Activated naive CD8-positive, alpha-beta T cell treated with anti-CD3 and anti-CD28 coated beads, Interleukin-2, amount 50 U/mL, for 24 hours (primary cell): ENCODE measurements at regions not wholly inside any gene's neighbourhood (a gene's known extent, or its start where the extent isn't known, plus 50 kb on each side); places are given as distances from the start of the nearest gene placed in this dataset.

Experiments used
- ATAC-seq: fragments of 150-1000 bp; cut with Tn5 transposase; one replicate; pipeline ENCODE4 v1.10.0; 2021
- DNase-seq: peaks from one replicate; pipeline ENCODE4 v3.0.0; 2021
- H3K27ac Mint-ChIP-seq: one replicate; pipeline ENCODE4 v1.8.0; 2021; ENCODE audit warnings: mild to moderate bottlenecking, mixed read lengths
- H3K27me3 Mint-ChIP-seq: one replicate; pipeline ENCODE4 v1.8.0; 2021; ENCODE audit warnings: mixed read lengths
- H3K36me3 Mint-ChIP-seq: one replicate; pipeline ENCODE4 v1.8.0; 2021; ENCODE audit warnings: low read depth, mixed read lengths
- H3K4me1 Mint-ChIP-seq: one replicate; pipeline ENCODE4 v1.8.0; 2021; ENCODE audit warnings: mixed read lengths
- H3K4me3 Mint-ChIP-seq: one replicate; pipeline ENCODE4 v1.8.0; 2021; ENCODE audit warnings: mild to moderate bottlenecking, moderate library complexity, mixed read lengths
- H3K9me3 Mint-ChIP-seq: one replicate; pipeline ENCODE4 v1.8.0; 2021; ENCODE audit warnings: mixed read lengths

DNA sequence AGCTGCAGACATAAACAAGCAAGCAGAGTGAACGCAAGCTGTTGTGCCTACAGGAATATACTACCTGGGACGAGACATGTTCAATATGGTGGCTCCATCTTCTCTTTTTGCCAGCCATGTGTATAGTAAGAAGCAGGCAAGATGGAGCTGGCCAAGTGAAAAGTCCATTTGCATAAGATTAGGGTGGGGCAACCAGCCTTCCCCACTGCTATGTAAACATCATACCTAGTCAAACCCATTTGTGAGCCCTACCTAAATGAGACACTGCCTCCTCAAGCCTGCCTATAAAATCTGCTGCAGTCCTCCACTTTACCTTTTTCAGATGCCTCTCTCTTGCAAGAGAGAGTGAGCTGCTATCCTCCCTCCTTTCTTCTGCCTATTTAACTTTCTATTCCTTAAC, 370.1 kb upstream of the PMFBP1 start:
- no peaks in the 10 kb centered on the region for H3K27me3 Mint-ChIP-seq

DNA sequence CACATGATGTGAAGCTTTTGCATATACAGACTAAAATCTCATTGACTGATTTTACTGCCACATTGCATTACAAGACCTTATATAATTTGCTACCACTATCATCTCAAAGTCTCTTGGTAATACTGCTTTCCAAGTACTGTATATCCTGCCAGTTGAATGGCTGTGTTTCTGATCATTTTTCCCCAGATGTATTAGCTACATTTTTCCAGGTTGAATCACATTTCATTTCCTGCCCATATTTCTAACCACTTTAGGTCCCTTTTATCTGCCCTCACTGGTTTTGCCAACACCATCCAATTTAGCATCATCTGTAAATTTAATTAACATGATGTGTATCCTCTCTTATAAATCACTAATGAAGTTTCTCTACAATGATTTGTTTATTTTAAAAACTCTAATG, 365.7 kb upstream of the PMFBP1 start:
- Mint-ChIP-seq H3K36me3 (no peaks in the 10 kb centered on the region), H3K9me3 (peaks cover 4% of the 10 kb centered on the region), H3K4me3 (no peak overlapping the region), H3K27me3 (no peaks in the 10 kb centered on the region), H3K27ac (no peak overlapping the region), H3K4me1 (peaks cover 6% of the 10 kb centered on the region)
- no peak for ATAC-seq
- no peak for DNase-seq

More for the DNA sequence above, 370.1 kb upstream of the PMFBP1 start:
- H3K9me3 Mint-ChIP-seq = no peaks in the 10 kb centered on the region
- H3K4me3 Mint-ChIP-seq = no peak overlapping the region
- peaks cover 6% of the 10 kb centered on the region for H3K4me1 Mint-ChIP-seq
- no peak overlapping the region for H3K27ac Mint-ChIP-seq
- peaks cover 2% of the 10 kb centered on the region for H3K36me3 Mint-ChIP-seq
- ATAC-seq (no peak), DNase-seq (no peak)

DNA sequence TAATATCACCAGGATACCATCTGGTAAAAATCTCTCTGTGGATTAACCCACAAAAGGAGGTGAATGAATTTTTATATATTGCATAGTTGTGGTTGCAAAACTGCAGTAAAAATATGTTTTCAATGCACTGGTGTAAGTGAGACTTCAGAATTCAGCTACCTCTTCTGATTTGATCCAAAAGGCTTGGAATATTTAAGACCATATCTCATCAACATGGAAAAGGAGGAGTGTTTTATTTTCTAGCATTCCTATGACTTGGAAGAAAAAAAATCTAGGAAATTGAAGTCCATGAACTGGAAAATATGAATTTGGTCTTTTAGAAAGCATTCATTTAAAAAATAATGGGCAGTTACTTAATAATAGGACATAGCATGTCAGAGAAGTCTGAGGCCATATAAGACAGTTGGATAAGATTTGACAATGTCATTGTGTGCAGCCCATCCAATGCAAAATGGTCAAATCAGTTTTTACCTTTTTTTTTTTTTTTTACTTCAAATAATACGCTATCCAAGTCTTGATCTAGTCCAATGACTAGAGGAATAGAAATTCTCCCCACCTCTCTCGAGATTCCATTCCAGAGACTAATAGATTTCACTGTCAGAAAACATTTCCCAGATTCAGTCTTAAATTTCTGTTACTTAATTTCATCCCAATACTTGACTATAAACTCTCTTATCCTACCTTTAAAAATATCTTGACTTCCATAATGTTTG, 364.9 kb upstream of the PMFBP1 start:
- no peaks in the 10 kb centered on the region for H3K27me3 Mint-ChIP-seq
- H3K27ac Mint-ChIP-seq = no peak overlapping the region
- no peak for DNase-seq
- H3K4me1 Mint-ChIP-seq = peaks cover 3% of the 10 kb centered on the region
- no peak overlapping the region for H3K4me3 Mint-ChIP-seq
- no peak for ATAC-seq
- H3K36me3 Mint-ChIP-seq = no peaks in the 10 kb centered on the region
- H3K9me3 Mint-ChIP-seq = peaks cover 4% of the 10 kb centered on the region

DNA sequence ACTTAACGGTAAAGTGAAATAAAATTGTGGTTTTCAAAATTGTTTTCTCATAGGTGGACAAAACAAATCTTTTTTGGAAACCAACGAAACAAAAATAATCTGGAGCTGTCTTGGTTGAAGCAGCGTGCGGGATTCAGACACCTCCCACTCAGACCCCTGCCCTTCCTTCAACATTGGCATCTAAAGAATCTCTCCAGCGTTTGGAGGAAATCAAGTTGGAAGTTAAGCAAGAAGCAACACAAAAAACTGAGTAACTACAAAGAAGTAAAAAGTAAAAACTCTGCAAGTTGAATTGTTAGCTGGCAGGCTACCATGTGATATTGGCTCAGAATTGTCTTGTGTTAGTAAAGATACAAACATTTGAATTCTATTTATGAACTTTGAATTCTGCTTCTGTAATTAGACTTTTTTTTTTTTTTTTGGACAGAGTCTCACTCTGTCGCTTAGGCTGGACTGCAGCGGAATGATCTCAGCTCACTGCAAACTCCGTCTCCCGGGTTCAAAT, 361.0 kb upstream of the PMFBP1 start:
- no peaks in the 10 kb centered on the region for H3K27me3 Mint-ChIP-seq
- peaks cover 3% of the 10 kb centered on the region for H3K4me1 Mint-ChIP-seq
- H3K9me3 Mint-ChIP-seq = peaks cover 17% of the 10 kb centered on the region
- H3K36me3 Mint-ChIP-seq = peaks cover 2% of the 10 kb centered on the region
- H3K4me3 Mint-ChIP-seq = no peak overlapping the region
- ATAC-seq = no peak
- H3K27ac Mint-ChIP-seq = no peak overlapping the region
- no peak for DNase-seq

DNA sequence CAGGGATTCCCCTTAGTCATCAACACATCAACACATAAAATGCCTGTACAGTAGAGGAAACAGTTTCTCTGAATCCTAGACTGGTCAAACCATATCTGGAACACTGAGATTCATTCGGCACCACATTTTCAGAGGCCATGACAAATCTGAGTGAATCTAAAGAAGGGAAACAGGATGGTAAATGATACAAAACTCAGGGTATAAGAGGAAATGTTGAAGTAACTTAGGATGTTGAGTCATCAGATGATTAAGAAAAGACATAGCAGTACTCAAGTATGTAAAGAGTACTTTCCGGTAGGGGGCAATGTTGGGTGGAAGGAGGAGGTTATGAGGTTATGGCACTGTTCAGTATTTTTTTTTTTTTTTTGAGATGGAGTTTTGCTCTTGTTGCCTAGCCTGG, 358.5 kb upstream of the PMFBP1 start:
- Mint-ChIP-seq H3K27ac (no peak overlapping the region), H3K27me3 (no peaks in the 10 kb centered on the region), H3K9me3 (peaks cover 17% of the 10 kb centered on the region), H3K36me3 (peaks cover 2% of the 10 kb centered on the region), H3K4me3 (no peak overlapping the region), H3K4me1 (no peaks in the 10 kb centered on the region)
- ATAC-seq = no peak
- DNase-seq = no peak

DNA sequence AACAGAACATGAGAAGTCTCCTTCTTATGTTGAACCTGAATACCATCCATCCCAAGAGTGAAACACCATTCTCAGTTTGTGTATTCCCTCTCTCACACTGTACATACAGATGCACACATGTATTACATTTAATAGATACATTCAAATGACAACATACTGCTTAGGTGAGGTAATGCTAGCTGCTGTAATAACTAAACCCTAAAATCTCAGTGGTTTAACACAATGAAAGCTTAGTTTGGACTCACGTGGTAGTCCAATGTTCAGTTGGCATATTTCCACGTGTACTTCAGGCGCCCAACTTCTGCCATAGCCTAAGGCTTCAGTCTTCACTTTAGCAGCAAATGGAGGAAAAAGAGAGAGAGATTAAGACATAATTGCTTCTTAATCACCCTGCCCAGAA, 351.1 kb upstream of the PMFBP1 start:
- peaks cover 16% of the 10 kb centered on the region for H3K36me3 Mint-ChIP-seq
- no peak for ATAC-seq
- no peak overlapping the region for H3K4me3 Mint-ChIP-seq
- H3K27ac Mint-ChIP-seq = no peak overlapping the region
- no peaks in the 10 kb centered on the region for H3K27me3 Mint-ChIP-seq
- H3K4me1 Mint-ChIP-seq = no peaks in the 10 kb centered on the region
- H3K9me3 Mint-ChIP-seq = peaks cover 20% of the 10 kb centered on the region
- no peak for DNase-seq

DNA sequence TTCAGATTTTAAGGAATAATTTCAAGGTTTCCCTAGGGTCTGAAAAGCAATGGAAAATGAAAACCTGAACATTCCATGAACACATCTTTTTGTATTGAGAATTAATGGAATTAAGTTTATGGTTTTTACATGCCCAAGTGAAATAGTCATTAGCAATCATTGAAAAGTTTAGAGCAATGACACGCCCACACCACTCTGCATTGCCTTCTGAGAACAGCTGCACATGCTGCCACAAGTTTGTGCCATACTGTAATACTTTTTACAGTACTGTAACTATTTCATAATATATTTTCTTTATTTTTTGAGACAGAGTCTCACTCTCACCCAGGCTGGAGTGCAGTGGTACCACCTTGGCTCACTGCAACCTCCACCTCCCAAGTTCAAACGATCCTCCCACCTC, 345.2 kb upstream of the PMFBP1 start:
- ATAC-seq (no peak), DNase-seq (no peak)
- no peaks in the 10 kb centered on the region for H3K4me1 Mint-ChIP-seq
- H3K4me3 Mint-ChIP-seq = no peak overlapping the region
- H3K36me3 Mint-ChIP-seq = peaks cover 9% of the 10 kb centered on the region
- H3K27ac Mint-ChIP-seq = no peak overlapping the region
- peaks cover 12% of the 10 kb centered on the region for H3K9me3 Mint-ChIP-seq
- no peaks in the 10 kb centered on the region for H3K27me3 Mint-ChIP-seq

DNA sequence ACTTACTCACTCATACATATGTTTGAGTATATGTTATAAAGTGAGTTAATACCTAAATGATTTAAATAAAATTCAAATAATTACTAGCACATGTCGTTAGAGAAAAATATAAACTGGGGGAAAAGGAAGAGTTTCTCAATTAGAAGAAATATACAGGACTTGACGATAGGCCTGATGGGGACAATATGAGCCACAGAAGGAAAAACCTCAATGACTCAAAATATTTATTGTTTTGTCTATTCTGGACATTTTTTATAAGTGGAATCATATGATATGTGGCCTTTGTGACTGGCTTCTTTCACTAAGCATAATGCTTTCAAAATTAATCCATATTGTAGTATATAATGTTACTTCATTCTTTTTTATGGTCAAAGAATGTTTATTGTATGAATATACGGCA, 339.2 kb upstream of the PMFBP1 start:
- no peaks in the 10 kb centered on the region for H3K9me3 Mint-ChIP-seq
- no peaks in the 10 kb centered on the region for H3K27me3 Mint-ChIP-seq
- ATAC-seq = no peak
- no peak overlapping the region for H3K4me3 Mint-ChIP-seq
- DNase-seq = no peak
- H3K4me1 Mint-ChIP-seq = no peaks in the 10 kb centered on the region
- H3K27ac Mint-ChIP-seq = no peak overlapping the region
- H3K36me3 Mint-ChIP-seq = no peaks in the 10 kb centered on the region

DNA sequence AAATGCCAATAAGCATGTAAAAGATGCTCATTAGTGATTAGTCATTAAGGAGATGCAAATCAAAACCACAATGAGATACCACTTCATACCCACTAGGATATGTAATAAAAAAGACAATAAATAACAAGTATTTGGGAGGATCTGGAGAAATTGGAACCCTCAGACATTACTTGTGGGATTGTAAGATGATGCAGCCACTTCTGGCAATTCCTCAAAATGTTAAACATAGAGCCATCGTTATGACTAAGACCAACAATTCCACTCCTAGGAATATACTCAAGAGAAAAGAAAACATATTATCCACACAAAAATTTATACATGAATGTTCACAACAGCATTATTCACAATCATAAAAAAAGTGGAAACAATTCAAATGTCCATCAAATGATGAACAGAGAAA, 336.2 kb upstream of the PMFBP1 start:
- ATAC-seq (no peak), DNase-seq (no peak)
- no peaks in the 10 kb centered on the region for H3K27me3 Mint-ChIP-seq
- H3K27ac Mint-ChIP-seq = no peak overlapping the region
- H3K36me3 Mint-ChIP-seq = no peaks in the 10 kb centered on the region
- H3K9me3 Mint-ChIP-seq = no peaks in the 10 kb centered on the region
- no peak overlapping the region for H3K4me3 Mint-ChIP-seq
- H3K4me1 Mint-ChIP-seq = no peaks in the 10 kb centered on the region

DNA sequence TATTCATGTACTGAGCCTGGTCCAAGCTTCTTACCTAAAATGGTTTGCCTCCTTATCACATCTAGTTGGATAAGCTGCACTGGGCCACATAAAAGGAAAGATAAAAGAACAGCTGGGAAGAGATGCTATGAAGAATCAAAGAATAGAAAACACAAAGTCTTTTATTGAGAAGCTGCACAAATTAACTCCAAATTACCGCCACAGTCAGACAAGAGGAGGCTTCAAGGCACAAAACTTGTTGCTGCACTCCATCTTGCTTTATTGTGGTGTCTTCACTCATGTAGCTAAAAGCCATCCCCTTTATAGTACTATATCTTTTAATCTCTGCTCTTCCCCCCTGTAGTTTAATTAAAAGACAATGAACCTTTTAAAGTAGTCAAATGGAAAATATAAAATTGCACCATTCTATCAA, 330.6 kb upstream of the PMFBP1 start:
- ATAC-seq = no peak
- Mint-ChIP-seq H3K4me3 (no peak overlapping the region), H3K27ac (no peak overlapping the region), H3K4me1 (peaks cover 6% of the 10 kb centered on the region), H3K27me3 (no peaks in the 10 kb centered on the region), H3K9me3 (no peaks in the 10 kb centered on the region), H3K36me3 (no peaks in the 10 kb centered on the region)
- DNase-seq = no peak

DNA sequence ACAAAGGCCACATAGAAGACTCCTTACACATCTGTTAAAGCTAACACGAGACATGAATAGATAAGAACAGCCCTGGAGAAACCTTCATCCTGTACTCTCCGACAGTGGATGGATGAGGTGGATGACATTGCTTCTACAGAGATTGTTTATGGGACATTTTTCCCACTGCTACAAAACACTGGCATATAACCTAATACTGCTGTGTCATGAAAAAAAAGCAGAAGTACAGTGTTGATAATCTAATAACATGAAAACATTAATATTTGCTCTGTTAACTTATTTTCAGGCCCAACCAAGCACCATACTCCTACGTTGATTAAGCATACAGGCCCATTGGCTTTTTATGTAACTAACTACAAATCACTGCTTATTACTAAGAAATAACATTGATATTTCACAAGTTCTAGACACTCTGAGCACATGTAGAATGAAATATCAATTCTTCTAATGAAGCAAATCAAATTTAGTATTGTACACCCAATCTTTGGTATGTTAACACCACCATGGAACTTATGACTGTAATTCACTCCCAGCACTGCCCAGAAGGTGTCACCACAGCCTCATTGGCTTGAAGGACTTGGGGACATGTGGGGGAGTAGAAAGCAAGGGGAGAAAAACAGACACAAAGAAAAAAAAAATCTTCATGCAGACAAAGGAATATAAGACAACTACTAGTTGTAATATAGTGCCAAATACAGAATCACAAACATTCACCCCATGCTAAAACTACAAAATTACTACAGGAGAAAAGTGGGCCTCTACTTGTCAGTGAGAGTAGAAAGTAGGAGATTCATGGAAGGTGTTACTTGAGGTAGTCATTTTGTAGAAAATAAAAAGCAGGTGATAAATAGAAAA, 330.0 kb upstream of the PMFBP1 start:
- Mint-ChIP-seq H3K27me3 (no peaks in the 10 kb centered on the region), H3K4me3 (no peak overlapping the region), H3K36me3 (no peaks in the 10 kb centered on the region), H3K9me3 (no peaks in the 10 kb centered on the region), H3K27ac (no peak overlapping the region), H3K4me1 (peaks cover 6% of the 10 kb centered on the region)
- peak; percentile 73 for ATAC-seq
- peak; percentile 46 for DNase-seq

DNA sequence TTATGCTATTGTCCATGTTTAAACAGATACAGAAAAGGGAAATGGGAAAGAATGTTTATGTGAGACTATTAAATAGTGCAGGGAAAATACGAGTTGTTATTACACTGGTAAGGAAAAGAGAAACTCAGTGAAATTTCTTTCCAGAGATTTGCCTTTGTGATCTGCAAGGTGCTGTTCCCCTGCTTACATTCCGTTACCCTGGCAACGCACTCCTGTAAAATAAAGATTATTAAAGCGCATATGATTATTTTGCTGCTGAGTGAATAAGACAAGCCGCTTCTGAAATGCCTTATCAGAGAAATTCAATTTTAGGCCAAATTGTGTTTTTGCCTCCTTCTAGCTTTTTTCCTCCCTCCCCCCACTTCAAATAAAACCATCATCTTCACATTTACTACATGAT, 328.6 kb upstream of the PMFBP1 start:
- H3K27ac Mint-ChIP-seq = no peak overlapping the region
- DNase-seq (no peak), ATAC-seq (no peak)
- no peak overlapping the region for H3K4me3 Mint-ChIP-seq
- no peaks in the 10 kb centered on the region for H3K27me3 Mint-ChIP-seq
- no peaks in the 10 kb centered on the region for H3K9me3 Mint-ChIP-seq
- H3K36me3 Mint-ChIP-seq = no peaks in the 10 kb centered on the region
- H3K4me1 Mint-ChIP-seq = peaks cover 6% of the 10 kb centered on the region

DNA sequence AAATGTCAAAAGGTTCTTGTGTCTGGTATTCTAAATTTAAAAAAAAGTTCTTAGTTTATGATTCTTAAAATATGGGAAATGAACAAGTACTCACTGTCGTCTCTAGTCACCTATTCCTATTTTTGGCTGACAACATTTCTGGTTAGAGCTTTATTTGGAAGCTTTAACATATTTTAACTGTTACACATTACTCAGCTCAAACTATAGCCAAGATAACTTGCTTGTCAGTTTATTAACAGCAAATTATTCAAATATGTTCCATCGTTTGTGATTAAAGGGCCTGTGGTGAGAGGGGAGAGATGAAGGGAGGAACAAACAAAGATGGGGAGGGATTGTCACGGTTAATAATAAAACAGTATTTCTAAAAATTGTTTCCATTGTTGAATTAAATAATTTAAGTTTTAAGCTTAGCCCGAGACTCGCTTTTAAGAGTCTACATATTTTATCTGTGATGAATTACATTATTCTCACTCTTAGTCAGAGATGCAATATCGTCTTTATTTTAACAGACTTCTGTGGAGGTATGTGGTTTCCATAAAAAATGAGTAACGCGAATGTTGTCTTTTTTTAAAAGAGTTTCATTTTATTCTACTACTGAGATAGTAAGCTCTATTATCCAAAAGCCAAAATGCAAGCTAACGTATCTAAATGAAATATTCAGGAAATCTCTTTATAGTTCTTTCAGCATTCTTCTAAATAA, 321.9 kb upstream of the PMFBP1 start:
- DNase-seq (no peak), ATAC-seq (no peak)
- Mint-ChIP-seq H3K36me3 (no peaks in the 10 kb centered on the region), H3K27ac (no peak overlapping the region), H3K9me3 (no peaks in the 10 kb centered on the region), H3K27me3 (no peaks in the 10 kb centered on the region), H3K4me1 (no peaks in the 10 kb centered on the region), H3K4me3 (no peak overlapping the region)

DNA sequence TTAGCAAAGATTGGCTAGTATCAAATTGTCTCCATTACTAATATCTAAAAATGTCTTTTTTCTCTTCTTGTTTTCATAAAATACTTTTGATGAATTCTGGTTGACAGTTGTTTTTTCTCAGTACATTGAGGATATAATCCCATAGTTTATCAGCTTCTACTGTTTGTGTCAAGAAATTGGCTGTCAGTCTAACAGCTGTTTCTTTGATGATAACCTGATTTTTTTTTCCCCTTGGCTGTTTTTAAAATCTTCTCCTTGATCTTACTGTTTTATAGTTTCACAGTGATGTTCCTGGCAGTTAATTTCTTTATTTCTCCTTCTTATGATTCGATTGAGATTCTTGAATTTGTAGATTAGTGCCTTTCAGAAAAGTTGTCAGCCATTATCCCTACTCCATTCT, 315.3 kb upstream of the PMFBP1 start:
- H3K27ac Mint-ChIP-seq = no peak overlapping the region
- peaks cover 14% of the 10 kb centered on the region for H3K4me1 Mint-ChIP-seq
- no peak overlapping the region for H3K4me3 Mint-ChIP-seq
- no peak for DNase-seq
- ATAC-seq = no peak
- no peaks in the 10 kb centered on the region for H3K36me3 Mint-ChIP-seq
- H3K27me3 Mint-ChIP-seq = no peaks in the 10 kb centered on the region
- peaks cover 8% of the 10 kb centered on the region for H3K9me3 Mint-ChIP-seq

DNA sequence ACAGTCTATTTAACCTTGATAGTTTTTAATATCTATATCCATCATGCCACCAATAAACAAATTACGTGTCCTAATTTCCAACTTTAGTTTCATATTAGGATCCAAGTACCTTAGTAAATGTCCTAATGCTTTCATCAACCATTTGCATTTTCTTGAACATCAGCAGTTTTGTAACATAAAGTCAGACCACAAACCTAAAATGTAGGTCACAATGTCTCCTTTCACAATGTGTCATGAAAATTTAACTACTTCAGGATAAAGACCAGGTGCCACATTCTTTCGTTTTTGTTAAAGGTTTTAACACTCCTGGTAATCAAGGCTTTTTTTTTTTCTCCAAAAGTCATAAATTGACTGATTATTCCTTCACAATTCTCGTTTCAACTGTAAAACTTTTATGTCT, 310.7 kb upstream of the PMFBP1 start:
- H3K4me1 Mint-ChIP-seq = peaks cover 31% of the 10 kb centered on the region
- peaks cover 7% of the 10 kb centered on the region for H3K9me3 Mint-ChIP-seq
- peaks cover 1% of the 10 kb centered on the region for H3K36me3 Mint-ChIP-seq
- ATAC-seq (no peak), DNase-seq (no peak)
- no peaks in the 10 kb centered on the region for H3K27me3 Mint-ChIP-seq
- H3K4me3 Mint-ChIP-seq = no peak overlapping the region
- H3K27ac Mint-ChIP-seq = no peak overlapping the region
